ENCODE measurements at regions not wholly inside any gene's neighbourhood (a gene's known extent, or its start where the extent isn't known, plus 50 kb on each side); places are given as distances from the start of the nearest gene placed in this dataset.
"Not testable (repeated sequence)": the region's sequence is repeated elsewhere in the genome, so short reads cannot be mapped to it uniquely, and the experiment has no call there.

GRCh38 chr2:175359710-175360109 is 178.2 kb upstream of the ATP5MC3 start:
- DNase-seq = no peak

- no peak for DNase-seq
Observed at GRCh38 chr2:175356901-175357300, 175.4 kb upstream of the ATP5MC3 start.

- DNase-seq = no peak
Observed at GRCh38 chr2:175355246-175355645, 173.7 kb upstream of the ATP5MC3 start.

- DNase-seq = no peak
Observed at GRCh38 chr2:175353275-175353674, 171.8 kb upstream of the ATP5MC3 start.

GRCh38 chr2:175351512-175351911 is 170.0 kb upstream of the ATP5MC3 start:
- no peak for DNase-seq

GRCh38 chr2:175350105-175350504 is 168.6 kb upstream of the ATP5MC3 start:
- DNase-seq = no peak

- no peak for DNase-seq
Observed at GRCh38 chr2:175342085-175342484, 160.6 kb upstream of the ATP5MC3 start.

GRCh38 chr2:175330195-175330594 is 148.7 kb upstream of the ATP5MC3 start:
- no peak for DNase-seq

- no peak for DNase-seq
Observed at GRCh38 chr2:175326801-175327200, 145.3 kb upstream of the ATP5MC3 start.

GRCh38 chr2:175326164-175326563 is 144.7 kb upstream of the ATP5MC3 start:
- DNase-seq = not testable (repeated sequence)

GRCh38 chr2:175323162-175323561 is 141.7 kb upstream of the ATP5MC3 start:
- no peak for DNase-seq

GRCh38 chr2:175318542-175318941 is 137.0 kb upstream of the ATP5MC3 start:
- no peak for DNase-seq

GRCh38 chr2:175317751-175318150 is 136.2 kb upstream of the ATP5MC3 start:
- no peak for DNase-seq

GRCh38 chr2:175312137-175312536 is 130.6 kb upstream of the ATP5MC3 start:
- no peak for DNase-seq

GRCh38 chr2:175310813-175311504 is 129.4 kb upstream of the ATP5MC3 start:
- no peak for DNase-seq

GRCh38 chr2:175309799-175310198 is 128.3 kb upstream of the ATP5MC3 start:
- DNase-seq = peak in 2 of 56 donors; percentile 1 to 6

GRCh38 chr2:175308005-175308404 is 126.5 kb upstream of the ATP5MC3 start:
- no peak for DNase-seq

- DNase-seq = no peak
Observed at GRCh38 chr2:175304541-175304940, 123.0 kb upstream of the ATP5MC3 start.

- no peak for DNase-seq
Observed at GRCh38 chr2:175293776-175294175, 112.3 kb upstream of the ATP5MC3 start.

- no peak for DNase-seq
Observed at GRCh38 chr2:175293195-175293594, 111.7 kb upstream of the ATP5MC3 start.

- DNase-seq = no peak
Observed at GRCh38 chr2:175282886-175283285, 101.4 kb upstream of the ATP5MC3 start.

- no peak for DNase-seq
Observed at GRCh38 chr2:175282300-175282699, 100.8 kb upstream of the ATP5MC3 start.

- DNase-seq = no peak
Observed at GRCh38 chr2:175277772-175278171, 96.3 kb upstream of the ATP5MC3 start.

- no peak for DNase-seq
Observed at GRCh38 chr2:175275539-175275938, 94.0 kb upstream of the ATP5MC3 start.
